Ovary (tissue), 7 donors: ENCODE measurements at regions not wholly inside any gene's neighbourhood (a gene's known extent, or its start where the extent isn't known, plus 50 kb on each side); places are given as distances from the start of the nearest gene placed in this dataset.

Source experiments
- DNase-seq, 5 donors: peaks; one replicate each; pipeline ENCODE4 v3.0.0-alpha.2; 2019 to 2020
- H3K27ac ChIP-seq, 2 donors: fragments of 200-600 bp; one replicate each; pipeline versions ENCODE4 v1.5.1 to v1.8.0; 2019 to 2022
- H3K27me3 ChIP-seq: fragments of 200-600 bp; one replicate; pipeline ENCODE4 v1.8.0; 2022
- H3K36me3 ChIP-seq: fragments of 200-600 bp; sonication (generic); one replicate; pipeline ENCODE4 v1.5.1; 2019
- H3K4me1 ChIP-seq: one replicate; pipeline ENCODE4 v1.8.1; 2013; ENCODE audit warnings: mild to moderate bottlenecking, moderate library complexity; ENCODE audit not compliant: insufficient read depth
- H3K4me3 ChIP-seq: fragments of 200-600 bp; sonication (generic); one replicate; pipeline ENCODE4 v1.5.1; 2017
- H3K9me3 ChIP-seq, 2 donors: fragments of 200-600 bp in 1 of 2; sonication (generic) in 1 of 2; one replicate each; pipeline versions ENCODE4 v1.5.1 to v1.8.1; 2013 to 2019; ENCODE audit warnings: mild to moderate bottlenecking in 1 of 2, moderate library complexity in 1 of 2
- CTCF ChIP-seq, 3 donors: fragments of 450-650 bp in 2 of 3; fragments of 200-600 bp in 1 of 3; IDR thresholded peaks; one replicate each; pipeline versions ENCODE4 v1.5.1 to v1.8.0; 2016 to 2022; ENCODE audit warnings: antibody characterized with exemption in 3 of 3, mild to moderate bottlenecking in 1 of 3
- EP300 ChIP-seq: sonication (generic); formaldehyde crosslinking; IDR thresholded peaks from one replicate; pipeline ENCODE4 v1.6.1; 2017; ENCODE audit warnings: antibody characterized with exemption
- POLR2A ChIP-seq: fragments of 450-650 bp; IDR thresholded peaks from one replicate; pipeline ENCODE4 v1.6.1; 2017; ENCODE audit warnings: antibody characterized with exemption, mild to moderate bottlenecking, moderate library complexity
- WGBS, 3 donors: extraction: QIAGEN DNeasy Blood & Tissue Kit in 1 of 3; methylation state at CpG; one replicate each; pipeline versions ENCODE4 v1.1.5 to v1.1.7; 2013 to 2017; 5-methylcytosine and 5-hydroxymethylcytosine counted together
- intact Hi-C, 4 donors: fragments of 100-400 bp; cut with DNase I; formaldehyde crosslinking; loops; one replicate each; pipeline versions ENCODE4 v1.11.0 to v1.15.1; 2022 to 2023
- donor health status: DM: no; HTN: no; CAD: no; lungs with moderate emphysema.
- donor health status: DM: no; HTN: no; CAD: no.
- donor health status: Bipolar disorder and iron deficiency.
- donor health status: DM: no; HTN: no; CAD: no.
- donor health status: DM: yes; HTN: yes; CAD: no.

- Histone ChIP-seq H3K4me1 (peaks cover 17% of the 10 kb centered on the region), H3K27ac (no peak overlapping the region), H3K9me3 (no peaks in the 10 kb centered on the region), H3K4me3 (no peak overlapping the region), H3K36me3 (no peaks in the 10 kb centered on the region), H3K27me3 (no peaks in the 10 kb centered on the region)
- WGBS, 3 donors = 25 to 45% (median 29%) methylated on average over 20 of the region's 20 CpGs
- intact Hi-C loops = no loop called here
- TF ChIP-seq POLR2A (no peak), EP300 (no peak), CTCF (IDR thresholded peaks at IDR 0.05) (no peak)
- peak in 4 of 5 donors; percentile 49 to 62 (median 52) for DNase-seq
These were observed 150.6 kb upstream of the AFDN start for GRCh38 chr6:167676000-167676665.

GRCh38 chr6:167676666-167677421 is 149.9 kb upstream of the AFDN start:
- H3K9me3 ChIP-seq = no peaks in the 10 kb centered on the region
- H3K27ac ChIP-seq = no peak overlapping the region
- peaks cover 17% of the 10 kb centered on the region for H3K4me1 ChIP-seq
- H3K36me3 ChIP-seq = no peaks in the 10 kb centered on the region
- intact Hi-C loops = no loop called here
- TF ChIP-seq CTCF (IDR thresholded peaks at IDR 0.05) (no peak), POLR2A (no peak), EP300 (no peak)
- no peak for DNase-seq
- H3K27me3 ChIP-seq = no peaks in the 10 kb centered on the region
- WGBS, 3 donors = 46 to 63% (median 53%) methylated on average over 12 of the region's 12 CpGs
- H3K4me3 ChIP-seq = no peak overlapping the region

GRCh38 chr6:167677422-167677789 is 149.3 kb upstream of the AFDN start:
- WGBS, 3 donors = 73 to 88% (median 74%) methylated on average over 9 of the region's 9 CpGs
- Histone ChIP-seq H3K9me3 (no peaks in the 10 kb centered on the region), H3K4me1 (peaks cover 20% of the 10 kb centered on the region), H3K36me3 (no peaks in the 10 kb centered on the region), H3K27me3 (no peaks in the 10 kb centered on the region), H3K27ac (no peak overlapping the region), H3K4me3 (no peak overlapping the region)
- DNase-seq = no peak
- TF ChIP-seq CTCF (IDR thresholded peaks at IDR 0.05) = no peak
- no peak for TF ChIP-seq EP300
- no peak for TF ChIP-seq POLR2A
- intact Hi-C loops = no loop called here

- no peaks in the 10 kb centered on the region for H3K9me3 ChIP-seq
- 13 to 16% (median 16%) methylated on average over 60 to 62 of the region's 62 CpGs for WGBS, 3 donors
- peaks cover 25% of the 10 kb centered on the region for H3K4me1 ChIP-seq
- peak overlapping the region; percentile 29 for H3K4me3 ChIP-seq
- H3K36me3 ChIP-seq = no peaks in the 10 kb centered on the region
- no peaks in the 10 kb centered on the region for H3K27me3 ChIP-seq
- H3K27ac ChIP-seq = no peak overlapping the region
- intact Hi-C loops = no loop called here
- peak; percentile 39 to 70 (median 46) for DNase-seq
- TF ChIP-seq CTCF (IDR thresholded peaks at IDR 0.05) = no peak
These were observed 148.3 kb upstream of the AFDN start for GRCh38 chr6:167678102-167679101.
